ENCODE measurements at regions not wholly inside any gene's neighbourhood (a gene's known extent, or its start where the extent isn't known, plus 50 kb on each side); places are given as distances from the start of the nearest gene placed in this dataset.

- Mint-ChIP-seq H3K27ac (ENCODE audit: unreplicated experiment) (no peak overlapping the region), H3K9me3 (ENCODE audit: unreplicated experiment) (peaks cover 4% of the 10 kb centered on the region), H3K27me3 (ENCODE audit: unreplicated experiment) (no peaks in the 10 kb centered on the region), H3K4me3 (ENCODE audit: unreplicated experiment) (no peak overlapping the region), H3K4me1 (ENCODE audit: unreplicated experiment) (peaks cover 27% of the 10 kb centered on the region), H3K36me3 (ENCODE audit: unreplicated experiment) (peaks cover 3% of the 10 kb centered on the region)
- no peak for DNase-seq (ENCODE audit: extremely low spot score, unreplicated experiment)
- no peak for TF ChIP-seq CTCF (IDR thresholded peaks at IDR 0.05)
Observed at GRCh38 chr2:215812966-215813365, 200.4 kb downstream of the MREG start.

GRCh38 chr2:215811409-215812345, 201.7 kb downstream of the MREG start:
- H3K9me3 Mint-ChIP-seq (ENCODE audit: unreplicated experiment), result peaks cover 4% of the 10 kb centered on the region
- no peak for DNase-seq (ENCODE audit: extremely low spot score, unreplicated experiment)
- no peak overlapping the region for H3K27ac Mint-ChIP-seq (ENCODE audit: unreplicated experiment)
- H3K4me3 Mint-ChIP-seq (ENCODE audit: unreplicated experiment), result no peak overlapping the region
- H3K4me1 Mint-ChIP-seq (ENCODE audit: unreplicated experiment), result peaks cover 28% of the 10 kb centered on the region
- no peaks in the 10 kb centered on the region for H3K27me3 Mint-ChIP-seq (ENCODE audit: unreplicated experiment)
- TF ChIP-seq CTCF (IDR thresholded peaks at IDR 0.05), result no peak
- peaks cover 3% of the 10 kb centered on the region for H3K36me3 Mint-ChIP-seq (ENCODE audit: unreplicated experiment)

- Mint-ChIP-seq H3K27ac (ENCODE audit: unreplicated experiment) (no peak overlapping the region), H3K9me3 (ENCODE audit: unreplicated experiment) (peaks cover 4% of the 10 kb centered on the region), H3K4me1 (ENCODE audit: unreplicated experiment) (peaks cover 22% of the 10 kb centered on the region), H3K4me3 (ENCODE audit: unreplicated experiment) (no peak overlapping the region), H3K27me3 (ENCODE audit: unreplicated experiment) (no peaks in the 10 kb centered on the region), H3K36me3 (ENCODE audit: unreplicated experiment) (peaks cover 3% of the 10 kb centered on the region)
- no peak for DNase-seq (ENCODE audit: extremely low spot score, unreplicated experiment)
- no peak for TF ChIP-seq CTCF (IDR thresholded peaks at IDR 0.05)
Observed at GRCh38 chr2:215811003-215811402, 202.3 kb downstream of the MREG start.

- peaks cover 21% of the 10 kb centered on the region for H3K4me1 Mint-ChIP-seq (ENCODE audit: unreplicated experiment)
Observed at GRCh38 chr2:215808996-215809395, 204.4 kb downstream of the MREG start.

More at GRCh38 chr2:215808996-215809395, 204.4 kb downstream of the MREG start:
- peak; percentile 22 for TF ChIP-seq CTCF (IDR thresholded peaks at IDR 0.05)
- DNase-seq (ENCODE audit: extremely low spot score, unreplicated experiment), result no peak
- Mint-ChIP-seq H3K27ac (ENCODE audit: unreplicated experiment) (no peak overlapping the region), H3K27me3 (ENCODE audit: unreplicated experiment) (no peaks in the 10 kb centered on the region), H3K4me3 (ENCODE audit: unreplicated experiment) (no peak overlapping the region), H3K36me3 (ENCODE audit: unreplicated experiment) (no peaks in the 10 kb centered on the region), H3K9me3 (ENCODE audit: unreplicated experiment) (no peaks in the 10 kb centered on the region)
